Kidney capillary endothelial cell (primary cell): ENCODE measurements at regions not wholly inside any gene's neighbourhood (a gene's known extent, or its start where the extent isn't known, plus 50 kb on each side); places are given as distances from the start of the nearest gene placed in this dataset.

ENCODE experiments used
- DNase-seq: peaks from one replicate; pipeline ENCODE4 v3.0.0-alpha.2; 2018; ENCODE audit warnings: low spot score

DNA sequence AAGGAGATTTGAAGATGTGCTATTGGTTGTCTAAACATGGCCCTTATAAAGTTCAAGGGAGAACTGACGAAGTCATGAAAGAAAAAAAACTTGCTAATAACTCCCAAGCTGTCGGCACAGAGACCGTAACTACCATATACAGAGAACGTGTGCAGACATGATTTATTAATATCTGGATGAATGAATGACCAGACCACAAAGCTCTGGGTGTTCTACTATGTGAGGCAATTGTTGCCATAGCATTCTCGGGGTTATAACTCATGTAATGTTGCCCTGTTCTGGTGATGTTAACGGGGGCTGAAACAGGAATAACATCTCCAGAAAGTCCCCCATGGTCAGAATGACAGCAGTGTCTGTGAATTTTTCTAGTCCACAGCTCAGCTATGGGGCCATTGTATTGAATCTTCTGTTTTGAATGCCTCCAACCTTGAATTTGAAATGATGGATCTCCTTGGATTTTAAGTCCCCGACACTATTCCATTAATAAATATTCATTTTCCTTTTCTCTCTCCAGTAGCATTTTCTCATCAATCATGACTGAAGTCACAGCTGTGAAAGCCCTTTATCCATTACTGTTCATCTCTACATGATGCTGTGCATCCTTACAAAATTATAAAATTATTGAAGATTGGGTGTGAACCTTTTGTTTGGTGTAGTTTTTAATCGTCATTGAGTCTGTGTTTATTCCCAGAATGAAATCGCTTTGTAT is 483.4 kb upstream of the KLHL29 start:
- DNase-seq, result no peak

DNA sequence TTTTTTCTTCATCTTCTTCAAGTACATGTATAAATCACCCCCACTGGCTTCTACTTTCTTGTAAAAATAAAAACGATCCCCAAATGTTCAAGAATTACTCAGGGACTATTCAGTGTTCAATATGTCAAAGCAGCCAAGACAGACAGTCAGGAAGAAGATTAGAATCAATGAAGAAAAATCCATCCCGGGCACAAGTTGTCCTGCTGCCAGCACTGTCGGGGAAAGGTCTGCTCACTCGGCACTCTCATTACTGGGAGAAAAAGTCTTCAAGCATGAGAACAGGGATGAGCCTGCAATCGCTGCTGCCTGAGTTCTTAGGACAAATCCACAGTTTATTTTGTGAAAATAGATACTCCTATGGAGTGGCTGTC is 482.8 kb upstream of the KLHL29 start:
- no peak for DNase-seq

DNA sequence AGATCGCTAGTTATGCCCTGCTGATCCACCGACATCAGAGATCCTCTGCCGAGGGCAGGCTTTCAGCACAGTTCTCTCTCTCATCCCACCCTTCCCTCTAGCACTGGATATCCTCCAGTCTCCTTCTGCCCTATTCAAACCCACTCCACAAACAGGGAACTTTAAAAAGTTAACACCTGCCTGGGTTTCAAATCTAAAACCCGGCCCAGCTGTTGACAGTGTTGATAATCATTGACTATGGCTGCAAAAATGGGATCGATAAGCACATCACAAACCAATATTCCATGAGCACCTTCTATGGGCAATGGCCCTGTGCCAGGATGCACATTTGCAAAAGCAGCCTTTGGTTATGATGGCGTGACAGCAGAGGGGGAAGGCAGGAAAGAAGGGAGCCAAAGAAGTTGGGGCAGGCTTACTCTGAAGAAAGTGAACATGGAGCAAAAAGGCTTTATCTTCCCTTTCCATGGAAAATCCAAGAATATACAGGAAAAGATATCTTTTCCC is 482.3 kb upstream of the KLHL29 start:
- no peak for DNase-seq

DNA sequence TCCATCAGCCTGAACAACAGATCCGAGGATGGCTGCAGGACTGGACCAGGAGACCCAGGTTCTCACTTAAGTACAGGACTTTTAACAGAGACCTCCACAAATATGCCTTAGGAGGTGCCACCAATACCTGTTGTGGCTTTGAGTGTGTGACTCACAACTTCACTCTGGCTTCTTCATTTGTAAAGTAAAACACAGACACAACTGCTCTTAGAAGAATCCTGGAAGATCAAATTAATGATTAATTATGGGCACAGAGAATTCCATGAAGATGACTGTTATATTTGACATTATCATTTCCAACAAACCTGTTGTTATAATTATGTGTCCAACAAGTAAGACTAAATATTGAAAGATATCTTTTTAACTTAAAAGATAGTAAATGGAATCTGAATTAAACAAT is 481.4 kb upstream of the KLHL29 start:
- DNase-seq, result no peak

DNA sequence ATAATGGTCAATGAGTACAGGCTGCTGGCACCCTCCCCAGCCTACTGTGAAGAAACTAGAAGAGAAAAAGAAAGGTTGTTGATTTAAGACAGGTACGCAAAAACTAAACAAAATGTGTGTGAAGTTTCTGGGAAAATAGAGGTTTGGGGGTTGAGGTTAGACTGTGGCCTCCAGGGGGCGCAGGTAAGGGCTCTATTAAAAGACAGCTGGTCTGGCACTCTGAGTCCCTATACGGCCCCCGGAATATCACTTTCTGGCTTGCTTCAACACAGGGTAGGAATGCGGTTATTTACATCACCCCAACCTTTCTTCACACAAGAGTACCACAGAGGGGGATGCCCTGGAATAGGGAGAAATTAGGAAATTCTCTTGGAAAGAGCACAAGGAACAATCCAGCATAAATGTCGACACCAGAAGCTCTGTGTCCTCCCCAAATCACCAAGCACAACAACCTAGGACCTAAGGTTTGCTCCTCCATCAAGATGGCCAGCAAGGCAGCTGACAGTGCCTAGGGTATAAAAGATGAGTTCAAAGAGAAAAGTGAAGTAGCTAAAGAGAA is 480.8 kb upstream of the KLHL29 start:
- no peak for DNase-seq

DNA sequence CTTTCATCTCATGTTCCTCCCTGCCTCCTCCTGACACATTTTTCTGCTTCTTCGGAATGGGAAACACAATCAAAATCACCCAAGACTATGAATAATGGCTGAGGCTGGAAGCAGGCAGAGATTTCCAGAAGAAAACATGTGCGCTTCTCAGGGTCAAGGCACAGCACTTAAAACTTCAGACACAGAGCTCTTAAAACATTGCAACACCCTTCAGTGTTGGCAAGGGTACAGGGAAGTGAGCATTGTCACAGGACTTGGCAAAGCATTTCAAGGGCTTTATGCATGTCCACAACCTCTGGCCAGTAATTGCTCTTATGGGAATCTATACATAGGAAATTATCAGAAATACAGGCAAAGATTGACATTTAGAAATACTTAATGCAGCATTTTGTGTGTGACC is 477.6 kb upstream of the KLHL29 start:
- DNase-seq, result no peak

DNA sequence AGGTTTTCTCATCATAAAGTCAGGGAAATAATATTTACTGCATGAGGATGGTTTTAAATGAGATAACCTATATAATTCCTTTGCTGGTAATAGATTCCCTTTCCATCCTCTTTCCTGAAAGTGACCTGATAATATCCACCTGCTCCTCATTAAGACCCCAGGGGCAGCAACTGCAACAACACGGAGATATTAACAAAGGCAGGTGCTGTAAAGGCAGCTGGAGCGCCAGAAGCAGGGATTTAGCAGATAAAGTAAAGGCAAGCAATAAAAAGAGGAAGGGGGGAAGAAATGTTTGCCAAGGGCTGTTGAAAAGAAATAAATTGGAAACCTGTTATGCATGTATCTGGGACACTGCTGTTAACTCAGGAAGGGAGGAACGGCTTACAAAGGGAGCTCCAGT is 472.6 kb upstream of the KLHL29 start:
- DNase-seq, result no peak

DNA sequence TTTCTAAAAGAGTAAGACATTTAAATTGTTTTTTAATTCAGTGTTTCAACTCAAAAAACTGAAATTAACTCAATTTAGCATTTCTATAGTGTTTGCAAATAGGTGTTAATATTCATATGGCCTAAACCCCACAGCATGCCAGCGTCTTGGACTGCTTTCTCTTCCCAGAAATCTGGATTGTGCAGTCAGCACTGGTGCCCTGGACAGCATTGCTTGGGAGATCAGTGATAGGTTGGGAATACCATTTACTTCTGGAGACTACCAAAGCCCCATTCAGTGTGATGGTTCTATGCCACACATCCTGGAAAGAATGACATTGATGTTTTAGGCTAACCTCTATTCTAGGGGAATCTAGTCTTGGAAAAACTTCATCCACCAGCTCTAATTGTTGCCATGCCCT is 455.0 kb upstream of the KLHL29 start:
- DNase-seq, result no peak

DNA sequence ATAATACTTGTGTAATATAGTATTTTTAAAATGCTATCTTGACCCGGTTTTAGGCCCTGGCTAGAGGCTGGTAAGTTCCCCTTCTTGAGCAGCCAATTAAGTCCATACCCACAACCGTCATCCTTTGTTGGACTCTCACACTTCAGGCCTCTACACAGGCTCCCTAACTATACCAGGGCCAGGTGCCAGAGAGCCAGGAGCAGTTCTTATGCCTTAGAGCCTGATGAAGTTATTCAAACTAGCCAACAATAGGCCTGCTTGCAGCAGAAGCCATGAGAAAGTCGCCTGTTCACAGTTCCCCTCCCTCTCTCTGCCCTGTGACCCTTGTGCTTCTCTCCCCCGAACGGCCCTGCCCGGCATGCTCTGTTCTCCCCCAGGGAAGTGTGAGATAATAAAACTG is 454.2 kb upstream of the KLHL29 start:
- no peak for DNase-seq

DNA sequence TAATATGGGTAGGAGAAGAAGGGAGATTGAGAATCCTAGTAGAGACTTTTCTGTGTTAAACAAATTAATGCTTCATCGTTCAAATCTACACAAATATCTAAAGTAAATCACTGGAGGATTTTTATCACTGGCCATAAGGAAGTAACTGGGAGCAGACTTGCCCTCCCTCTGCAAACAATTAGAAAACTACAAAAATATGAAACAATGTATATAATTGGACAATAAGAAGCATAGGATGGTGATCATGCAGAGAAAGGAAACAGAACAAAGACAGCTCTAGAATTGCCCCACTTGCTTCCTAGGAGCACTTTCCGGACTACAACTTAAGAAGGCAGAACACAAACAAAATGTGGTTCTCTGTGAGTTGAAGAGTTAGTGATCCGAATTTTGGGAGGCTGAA is 452.7 kb upstream of the KLHL29 start:
- no peak for DNase-seq

DNA sequence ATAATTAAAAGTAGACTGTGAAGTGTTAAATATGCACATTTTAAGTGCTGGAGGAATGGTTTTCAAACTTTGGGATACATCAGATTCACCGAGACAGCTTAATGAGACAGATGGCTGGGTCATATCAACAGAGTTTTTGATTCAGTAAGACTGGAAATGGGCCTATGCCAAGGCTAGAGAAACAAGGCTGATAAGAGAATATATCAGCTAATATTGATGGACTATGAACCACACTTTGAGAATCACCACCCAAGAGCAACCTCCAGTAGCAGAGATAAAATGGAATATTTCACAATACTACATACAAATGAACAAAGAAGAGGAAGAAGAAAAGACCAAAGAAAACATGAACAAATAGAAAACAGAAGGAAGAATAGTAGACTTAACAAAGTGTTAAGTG is 450.2 kb upstream of the KLHL29 start:
- DNase-seq, result no peak

DNA sequence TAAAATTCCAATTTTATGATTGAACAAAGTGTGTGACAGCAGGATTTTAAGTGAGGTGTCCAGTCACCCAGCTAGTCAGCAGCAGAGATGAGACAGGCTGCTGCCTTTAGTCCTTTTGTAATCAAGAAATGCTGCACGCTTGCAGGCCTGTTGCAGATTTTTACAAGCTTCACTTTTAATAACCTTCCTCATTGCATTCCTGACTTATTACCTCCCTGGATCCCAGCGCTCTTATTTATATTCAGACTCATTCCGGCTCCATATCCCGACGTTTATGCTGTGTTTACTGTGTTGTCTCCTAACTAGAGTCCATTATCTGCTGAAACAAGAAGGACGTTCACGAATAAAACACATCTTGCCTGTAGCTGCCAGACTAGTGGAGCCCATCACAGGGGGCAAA is 442.5 kb upstream of the KLHL29 start:
- DNase-seq, result no peak

DNA sequence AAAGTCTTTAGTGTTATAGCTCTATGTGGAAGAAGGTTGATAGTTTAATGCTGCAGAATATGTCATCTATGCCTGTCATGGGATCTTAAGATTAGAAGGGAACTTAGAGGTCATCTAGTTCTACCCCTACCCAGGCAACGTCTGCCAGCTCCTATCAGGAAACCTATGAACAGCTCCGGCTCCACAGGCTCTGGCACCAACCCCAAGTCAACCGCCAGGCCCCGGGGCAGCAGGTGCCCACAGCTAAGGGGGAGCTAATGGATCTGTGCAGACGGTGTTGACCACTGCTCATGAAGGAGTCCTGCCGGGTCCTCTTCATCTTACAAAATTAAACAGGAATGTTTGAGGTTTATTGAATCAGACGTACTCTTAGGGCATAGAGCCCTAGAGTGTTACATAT is 440.8 kb upstream of the KLHL29 start:
- no peak for DNase-seq

DNA sequence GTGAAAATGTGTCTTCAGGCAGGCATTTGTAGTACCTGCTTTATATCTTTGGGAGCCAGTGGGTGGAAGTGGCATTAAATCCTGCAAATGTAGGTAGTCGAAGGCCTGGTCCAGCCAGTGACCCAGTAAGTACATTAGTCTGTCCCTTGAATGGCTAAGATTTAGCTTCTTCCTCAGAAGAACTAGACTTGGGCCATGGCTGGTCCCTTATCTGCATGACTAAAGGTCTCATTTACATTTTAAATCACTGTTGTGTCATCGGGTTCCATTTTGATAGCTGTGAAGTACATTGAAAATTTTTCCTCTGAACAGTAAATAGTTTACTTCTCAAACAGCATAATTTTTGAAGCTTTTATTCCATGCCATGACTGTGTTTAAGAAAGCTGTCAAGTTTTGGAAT is 438.4 kb upstream of the KLHL29 start:
- DNase-seq, result no peak

DNA sequence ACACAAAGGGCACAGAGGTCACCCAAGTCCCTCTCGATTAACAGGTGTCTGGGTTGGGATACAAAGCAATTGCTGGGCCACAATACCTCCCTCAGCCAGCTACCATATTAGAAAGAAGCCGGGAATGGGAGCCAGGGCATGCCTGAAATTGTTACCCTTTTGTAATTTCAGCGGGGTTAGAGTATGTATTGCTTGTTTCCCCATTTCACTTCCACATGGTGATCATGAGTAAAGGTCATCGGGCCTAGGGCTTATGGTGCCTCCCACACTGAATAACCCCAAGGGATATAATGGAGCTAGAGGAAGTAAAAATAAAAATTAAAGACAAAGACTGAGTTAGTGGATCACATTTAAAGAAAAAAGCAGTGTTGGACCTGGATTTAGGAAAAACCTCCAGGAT is 437.2 kb upstream of the KLHL29 start:
- DNase-seq, result no peak

DNA sequence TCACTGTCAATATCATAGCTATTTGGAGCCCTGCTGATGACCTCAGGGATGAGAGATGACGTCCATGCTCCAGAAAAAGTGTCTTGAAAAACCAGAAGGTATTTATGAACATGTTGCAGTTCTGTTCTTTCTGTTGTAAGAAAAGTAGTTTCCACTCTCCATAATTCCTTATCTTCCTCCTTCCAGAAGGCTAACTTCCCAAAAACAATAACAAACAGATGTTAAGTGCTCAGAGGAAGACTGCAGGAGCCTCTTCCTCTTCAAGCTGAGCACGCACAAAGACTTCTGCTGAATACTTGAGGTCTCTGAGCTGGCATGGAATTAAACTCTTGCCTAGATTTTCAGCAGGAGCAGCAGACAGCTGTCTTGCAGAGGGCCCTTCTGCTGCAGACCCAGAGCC is 434.5 kb upstream of the KLHL29 start:
- DNase-seq, result no peak

DNA sequence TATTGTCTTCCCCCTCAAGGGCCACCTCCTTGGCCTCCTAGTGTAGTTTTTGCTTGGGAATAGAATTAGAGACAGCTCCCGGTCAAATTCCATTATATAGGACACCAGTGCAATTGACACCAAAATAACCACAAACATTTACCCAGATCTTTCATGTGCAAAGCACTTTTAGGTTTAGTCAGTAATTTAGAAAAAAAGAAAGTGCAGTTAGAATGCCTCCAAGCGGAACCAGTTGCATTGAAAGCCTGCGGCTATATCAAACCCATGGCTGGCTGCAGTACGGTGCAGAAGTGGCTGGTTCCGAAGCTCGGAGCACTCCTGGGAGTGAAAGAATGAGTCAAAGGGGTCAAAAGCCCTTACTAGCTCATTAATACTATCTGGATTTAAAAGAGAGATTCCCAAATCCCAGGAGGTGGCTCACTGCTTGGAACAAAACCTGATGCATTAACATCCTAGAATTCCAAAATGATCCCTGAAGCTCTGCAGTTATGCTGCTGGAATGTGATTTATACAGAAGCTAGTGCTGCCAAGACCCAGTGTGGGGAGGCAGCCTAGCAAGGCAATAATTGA is 432.2 kb upstream of the KLHL29 start:
- no peak for DNase-seq

DNA sequence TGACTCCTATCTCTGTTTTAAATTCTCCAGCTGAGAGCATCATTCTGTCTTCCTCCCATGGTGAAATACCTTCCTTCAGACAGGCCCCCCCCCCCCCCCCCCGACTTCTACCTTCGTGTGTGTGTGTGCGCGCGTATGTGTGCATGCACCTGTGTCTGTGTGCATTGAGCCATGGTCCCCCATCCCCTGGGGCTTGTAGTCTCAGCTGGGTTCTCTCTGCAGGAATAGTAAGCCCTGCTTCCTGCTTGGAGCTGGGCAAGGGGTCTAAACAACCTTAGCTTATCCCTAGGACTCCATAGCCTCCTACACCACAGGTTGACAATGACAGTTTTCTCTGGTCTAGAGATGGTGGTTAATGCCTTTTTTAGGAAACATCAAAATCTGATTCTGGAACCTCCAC is 427.5 kb upstream of the KLHL29 start:
- no peak for DNase-seq

DNA sequence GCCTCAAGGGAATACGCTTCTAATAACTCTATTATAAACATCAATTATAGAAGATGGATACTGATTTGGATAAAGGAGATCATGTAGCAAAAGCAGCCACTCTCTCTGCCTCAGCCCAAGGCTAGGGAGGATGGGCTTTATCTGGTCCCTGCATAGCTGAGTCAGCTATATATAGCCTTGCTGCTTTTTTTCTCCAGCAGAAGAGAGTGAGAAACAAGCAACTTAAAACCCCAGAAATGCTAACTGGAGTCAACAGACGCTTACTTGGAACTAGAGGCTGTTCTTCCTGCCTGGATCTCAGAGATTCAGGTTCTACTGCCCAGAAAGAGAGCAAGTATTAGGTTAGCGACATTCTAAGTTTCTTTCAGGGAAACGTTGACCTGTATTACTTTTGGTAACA is 426.7 kb upstream of the KLHL29 start:
- no peak for DNase-seq

DNA sequence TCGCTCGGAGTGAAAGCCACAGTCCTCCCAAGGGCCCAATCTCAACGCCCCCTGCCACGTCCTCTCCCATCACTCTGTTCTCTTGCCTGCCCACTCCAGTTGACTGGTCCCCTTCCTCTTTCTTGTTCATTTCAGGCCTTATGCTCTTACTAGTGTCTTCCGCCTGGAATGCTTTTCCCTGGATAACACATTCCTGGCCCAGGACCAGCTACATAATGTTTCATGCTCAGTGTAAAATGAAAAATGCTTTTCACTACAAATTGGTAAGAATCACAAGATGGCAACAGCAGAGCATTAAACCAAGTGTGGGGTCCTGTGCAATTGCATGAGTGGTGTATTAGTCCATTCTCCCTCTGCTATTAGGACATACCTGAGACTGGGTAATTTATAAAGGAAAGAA is 417.2 kb upstream of the KLHL29 start:
- no peak for DNase-seq

DNA sequence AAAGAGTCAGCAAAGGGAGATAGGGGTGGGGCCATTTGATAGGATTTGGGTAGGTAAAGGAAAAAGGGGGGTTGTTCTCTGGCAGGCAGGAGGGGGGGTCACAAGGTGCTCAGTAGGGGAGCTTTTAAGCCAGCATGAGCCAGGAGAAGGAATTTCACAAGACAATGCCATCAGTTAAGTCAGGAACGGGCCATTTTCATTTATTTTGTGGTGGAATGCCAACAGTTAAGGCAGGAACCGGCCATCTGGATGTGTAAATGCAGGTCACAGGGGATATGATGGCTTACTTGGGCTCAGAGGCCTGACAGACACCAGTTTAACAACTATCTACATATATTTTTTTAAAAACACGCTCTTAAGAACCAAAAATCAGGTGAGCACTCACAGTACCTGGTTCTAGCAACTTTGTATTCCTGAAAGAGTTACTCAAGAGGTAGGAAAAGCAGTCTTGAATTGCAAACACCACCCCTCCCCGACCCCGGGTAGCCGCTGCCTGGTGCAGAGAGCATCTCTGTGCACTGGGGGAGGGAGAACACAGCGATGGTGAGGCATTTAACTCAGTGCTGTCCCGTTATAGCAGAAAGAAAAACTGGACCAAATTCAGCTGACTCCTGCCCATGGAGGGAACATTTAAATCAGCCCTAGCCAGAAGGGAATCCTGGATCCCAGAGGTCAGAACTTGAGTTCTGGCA is 414.5 kb upstream of the KLHL29 start:
- no peak for DNase-seq

DNA sequence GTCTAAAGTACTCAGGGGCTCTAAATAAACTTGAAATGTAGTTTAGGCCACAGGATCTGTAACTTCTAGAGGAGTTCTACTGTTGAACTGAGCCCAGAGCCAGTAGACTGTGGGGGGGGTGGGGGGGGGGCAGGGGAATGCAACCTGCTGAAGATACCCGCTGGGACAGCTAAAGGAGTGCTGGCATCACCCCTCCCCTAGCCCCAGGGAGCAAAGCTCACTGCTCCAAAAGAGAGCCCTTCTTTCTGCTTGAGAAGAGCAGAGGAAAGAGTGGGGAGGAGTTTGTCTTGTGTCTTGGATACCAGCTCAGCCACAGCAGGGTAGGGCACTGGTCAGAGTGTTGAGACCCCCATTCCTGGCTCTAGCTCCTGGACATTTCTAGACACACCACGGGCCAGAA is 414.0 kb upstream of the KLHL29 start:
- DNase-seq, result no peak

DNA sequence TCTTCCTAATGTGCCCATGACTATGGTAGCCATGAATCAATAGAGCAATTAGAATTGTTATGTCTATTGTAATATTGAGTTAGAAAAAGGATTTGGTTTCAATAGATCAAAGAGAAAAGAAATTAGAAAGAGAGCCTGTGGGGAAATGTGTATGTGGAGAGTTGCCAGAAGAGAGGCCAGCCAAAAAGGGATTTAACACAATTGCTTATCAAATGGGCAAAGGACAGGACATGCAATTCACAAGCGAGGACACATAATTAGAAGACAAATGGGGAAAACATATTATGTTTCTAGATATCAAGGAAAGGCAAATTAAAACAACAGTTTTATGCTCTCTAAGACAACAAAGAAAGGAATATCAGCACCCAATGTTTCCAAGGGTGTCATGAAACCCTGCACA is 403.2 kb upstream of the KLHL29 start:
- DNase-seq, result no peak
